MM.1S (cell line): ENCODE measurements at regions not wholly inside any gene's neighbourhood (a gene's known extent, or its start where the extent isn't known, plus 50 kb on each side); places are given as distances from the start of the nearest gene placed in this dataset.

Experiments used
- DNase-seq: peaks from one replicate; pipeline ENCODE4 v3.0.0-alpha.2; 2015
- H2AFZ ChIP-seq: fragments of 300-600 bp; sonication (generic); 2 replicates; pipeline ENCODE4 v1.6.0; 2016; ENCODE audit warnings: antibody characterized with exemption, low read length
- H3F3A ChIP-seq: fragments of 300-600 bp; sonication (generic); 2 replicates; pipeline ENCODE4 v1.6.1; 2016; ENCODE audit warnings: mild to moderate bottlenecking, antibody characterized with exemption, low read length, moderate library complexity, mixed read lengths; ENCODE audit not compliant: insufficient read depth
- H3K27ac ChIP-seq: fragments of 300-600 bp; sonication (generic); 2 replicates; pipeline ENCODE4 v1.5.1; 2016; ENCODE audit warnings: mild to moderate bottlenecking, low read length
- H3K27me3 ChIP-seq: fragments of 300-600 bp; sonication (generic); replicated peaks from 2 replicates; pipeline ENCODE4 v1.6.0; 2016; ENCODE audit warnings: low read length; ENCODE audit not compliant: insufficient read depth
- H3K36me3 ChIP-seq: fragments of 300-600 bp; sonication (generic); replicated peaks from 2 replicates; pipeline ENCODE4 v1.6.1; 2016; ENCODE audit warnings: mild to moderate bottlenecking, low read length, mixed read lengths; ENCODE audit not compliant: insufficient read depth
- H3K4me1 ChIP-seq: fragments of 300-600 bp; sonication (generic); 2 replicates; pipeline ENCODE4 v1.6.1; 2016; ENCODE audit warnings: low read length, mixed read lengths
- H3K4me2 ChIP-seq: fragments of 300-600 bp; sonication (generic); 2 replicates; pipeline ENCODE4 v1.6.0; 2016; ENCODE audit warnings: low read depth, low read length
- H3K4me3 ChIP-seq: fragments of 300-600 bp; sonication (generic); 2 replicates; pipeline ENCODE4 v1.5.1; 2016; ENCODE audit warnings: low read length, mixed read lengths
- H3K79me2 ChIP-seq: fragments of 300-600 bp; sonication (generic); 2 replicates; pipeline ENCODE4 v1.6.1; 2016; ENCODE audit warnings: mixed run types, low read length, mixed read lengths
- H3K9ac ChIP-seq: fragments of 300-600 bp; sonication (generic); 2 replicates; pipeline ENCODE4 v1.6.1; 2016; ENCODE audit warnings: low read length, mixed read lengths
- H3K9me2 ChIP-seq: fragments of 300-600 bp; sonication (generic); replicated peaks from 2 replicates; pipeline ENCODE4 v1.6.1; 2016; ENCODE audit warnings: mild to moderate bottlenecking, low read length, mixed read lengths; ENCODE audit not compliant: insufficient read depth
- H3K9me3 ChIP-seq: fragments of 300-600 bp; sonication (generic); replicated peaks from 2 replicates; pipeline ENCODE4 v1.6.1; 2016; ENCODE audit warnings: mild to moderate bottlenecking, low read length, mixed read lengths; ENCODE audit not compliant: insufficient read depth
- H4K20me1 ChIP-seq: fragments of 300-600 bp; sonication (generic); 2 replicates; pipeline ENCODE4 v1.6.1; 2016; ENCODE audit warnings: mild to moderate bottlenecking, low read length, moderate library complexity, mixed read lengths; ENCODE audit not compliant: insufficient read depth
- CTCF ChIP-seq: fragments of 300-600 bp; sonication (generic); IDR thresholded peaks from 2 replicates; pipeline ENCODE4 v1.5.1; 2016; ENCODE audit warnings: antibody characterized with exemption, low read length, mixed read lengths
- EZH2 ChIP-seq: fragments of 300-600 bp; sonication (generic); optimal IDR thresholded peaks from 2 replicates; pipeline ENCODE3; 2017; ENCODE audit warnings: low read depth, mild to moderate bottlenecking, antibody characterized with exemption, low read length, mixed read lengths
- EZH2phosphoT487 ChIP-seq: fragments of 300-600 bp; sonication (generic); IDR thresholded peaks from 2 replicates; pipeline ENCODE4 v1.6.1; 2018; ENCODE audit warnings: antibody characterized with exemption, low read length

GRCh38 chr12:77496714-77497113 is 334.0 kb upstream of the NAV3 start:
- H3K9ac ChIP-seq: no peak overlapping the region
- no peak for TF ChIP-seq CTCF
- TF ChIP-seq EZH2phosphoT487: no peak
- no peak for TF ChIP-seq EZH2
- no peaks in the 10 kb centered on the region for H3F3A ChIP-seq
- H3K27ac ChIP-seq: no peak overlapping the region
- H3K4me3 ChIP-seq: no peak overlapping the region
- no peak for DNase-seq
- no peaks in the 10 kb centered on the region for H3K9me3 ChIP-seq
- no peak overlapping the region for H3K4me2 ChIP-seq
- no peaks in the 10 kb centered on the region for H3K4me1 ChIP-seq
- H3K79me2 ChIP-seq: no peaks in the 10 kb centered on the region
- H3K9me2 ChIP-seq: no peaks in the 10 kb centered on the region
- no peaks in the 10 kb centered on the region for H3K36me3 ChIP-seq
- no peak overlapping the region for H2AFZ ChIP-seq
- no peaks in the 10 kb centered on the region for H3K27me3 ChIP-seq
- H4K20me1 ChIP-seq: no peaks in the 10 kb centered on the region

GRCh38 chr12:77494296-77494695 is 336.4 kb upstream of the NAV3 start:
- Histone ChIP-seq H3F3A (no peaks in the 10 kb centered on the region), H3K27me3 (no peaks in the 10 kb centered on the region)

GRCh38 chr12:77493302-77494168 is 337.2 kb upstream of the NAV3 start:
- Histone ChIP-seq H3K9me3 (no peaks in the 10 kb centered on the region), H3K27me3 (no peaks in the 10 kb centered on the region), H3K9me2 (no peaks in the 10 kb centered on the region), H3K9ac (no peak overlapping the region), H3K4me1 (no peaks in the 10 kb centered on the region), H3K27ac (no peak overlapping the region), H3K79me2 (no peaks in the 10 kb centered on the region), H2AFZ (no peak overlapping the region), H3K4me3 (no peak overlapping the region), H4K20me1 (no peaks in the 10 kb centered on the region), H3K4me2 (no peak overlapping the region), H3K36me3 (no peaks in the 10 kb centered on the region), H3F3A (no peaks in the 10 kb centered on the region)
- no peak for DNase-seq
- TF ChIP-seq CTCF (no peak), EZH2 (no peak), EZH2phosphoT487 (no peak)

More at GRCh38 chr12:77494296-77494695, 336.4 kb upstream of the NAV3 start:
- Histone ChIP-seq H3K9ac (no peak overlapping the region), H3K4me2 (no peak overlapping the region), H3K9me2 (no peaks in the 10 kb centered on the region), H3K4me3 (no peak overlapping the region), H3K36me3 (no peaks in the 10 kb centered on the region), H3K9me3 (no peaks in the 10 kb centered on the region), H4K20me1 (no peaks in the 10 kb centered on the region), H3K4me1 (no peaks in the 10 kb centered on the region), H3K79me2 (no peaks in the 10 kb centered on the region), H2AFZ (no peak overlapping the region), H3K27ac (no peak overlapping the region)
- DNase-seq: no peak
- TF ChIP-seq EZH2 (no peak), EZH2phosphoT487 (no peak), CTCF (no peak)
